SU-DHL-6 (cell line): ENCODE measurements at regions not wholly inside any gene's neighbourhood (a gene's known extent, or its start where the extent isn't known, plus 50 kb on each side); places are given as distances from the start of the nearest gene placed in this dataset.

Experiments
- CTCF ChIP-seq: fragments of 200-600 bp; sonication (generic); IDR thresholded peaks from one replicate; pipeline ENCODE4 v1.5.1; 2017; ENCODE audit warnings: antibody characterized with exemption, mild to moderate bottlenecking, low read length, moderate library complexity; ENCODE audit not compliant: insufficient read depth, poor library complexity, severe bottlenecking
- EZH2phosphoT487 ChIP-seq: fragments of 200-600 bp; sonication (generic), shearing (Covaris generic); conservative IDR thresholded peaks from 2 replicates; pipeline ENCODE4 v1.6.1; 2018; ENCODE audit warnings: mild to moderate bottlenecking, antibody characterized with exemption, low read length, moderate library complexity, mixed read lengths

DNA sequence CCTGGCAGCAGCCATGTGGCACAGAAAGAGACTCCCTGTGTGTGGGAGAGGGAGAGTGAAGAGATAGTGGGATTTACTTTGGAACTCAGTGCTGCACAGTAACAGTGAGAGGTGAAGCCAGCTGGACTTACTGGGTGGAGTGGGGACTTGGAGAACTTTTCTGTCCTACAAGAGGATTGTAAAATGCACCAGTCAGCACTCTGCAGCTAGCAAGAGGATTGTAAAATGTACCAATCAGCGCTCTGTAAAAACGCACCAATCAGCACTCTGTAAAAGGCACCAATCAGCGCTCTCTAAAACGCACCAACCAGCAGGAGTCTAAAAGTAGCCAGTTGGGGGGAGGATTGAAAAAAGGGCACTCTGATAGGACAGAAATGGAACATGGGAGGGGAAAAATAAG, 688.8 kb upstream of the ALCAM start:
- TF ChIP-seq CTCF (no peak), EZH2phosphoT487 (no peak)
